ELR (cell line): ENCODE measurements at regions not wholly inside any gene's neighbourhood (a gene's known extent, or its start where the extent isn't known, plus 50 kb on each side); places are given as distances from the start of the nearest gene placed in this dataset.

Experiments used
- DNase-seq: peaks from one replicate; pipeline ENCODE4 v3.0.0-alpha.2; 2015; ENCODE audit warnings: low read depth

DNA sequence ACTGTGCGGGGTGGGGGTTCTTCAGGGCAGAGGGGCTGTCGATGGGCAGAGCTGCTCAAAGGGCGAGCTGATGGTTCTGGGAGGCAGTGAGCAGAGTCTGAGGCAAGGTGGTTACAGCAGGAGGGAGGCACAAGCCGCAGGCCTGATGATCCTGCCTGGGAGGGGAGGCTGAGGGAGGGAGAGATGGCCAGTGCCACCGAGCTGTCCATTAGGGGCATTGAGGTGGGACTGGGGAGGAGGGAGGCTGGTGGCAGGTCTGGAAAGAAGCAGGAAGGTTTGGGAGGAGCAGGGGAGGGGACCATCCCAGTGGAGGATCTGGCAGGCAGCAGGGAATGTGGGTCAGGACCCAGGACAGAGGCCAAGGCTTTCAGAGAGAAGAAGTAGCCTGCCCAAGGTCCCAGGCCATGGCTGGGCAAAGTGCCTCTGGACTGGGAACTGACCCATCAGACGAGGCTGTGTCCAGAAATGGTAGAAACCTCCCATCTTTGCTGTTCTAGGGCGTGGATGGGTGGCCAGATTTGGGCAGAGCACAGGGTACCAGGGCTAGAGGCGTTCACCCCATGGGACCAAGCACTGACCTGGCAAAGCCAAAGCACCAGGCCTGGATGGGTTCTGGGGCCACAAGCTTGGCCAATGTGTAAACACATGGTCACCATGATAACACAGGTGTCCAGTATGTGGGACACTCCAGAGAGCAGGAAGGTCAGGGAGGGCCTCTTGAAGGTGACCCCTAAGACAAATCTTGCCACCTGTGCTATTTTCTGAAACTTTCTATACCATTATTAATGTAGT lies 55.5 kb downstream of the INHBB start:
- no peak for DNase-seq

DNA sequence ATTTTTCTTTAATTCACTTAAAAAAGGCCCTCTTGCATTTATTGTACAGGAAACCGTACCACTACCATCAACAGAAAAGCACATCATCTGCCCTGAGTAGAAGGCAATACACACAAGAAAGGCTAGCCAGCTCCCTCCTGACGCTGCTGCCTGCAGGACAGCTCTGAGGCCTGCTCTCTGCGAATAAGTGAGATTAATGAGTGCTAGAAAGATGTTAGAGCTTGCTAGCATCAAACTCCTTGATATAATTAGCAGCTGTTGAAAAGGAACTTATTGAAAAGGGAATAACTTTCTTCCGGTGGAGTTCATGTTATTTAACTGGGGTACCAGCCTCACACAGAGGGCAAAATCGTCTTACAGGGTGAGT lies 56.1 kb downstream of the INHBB start:
- no peak for DNase-seq

GRCh38 chr2:120402508-120402907 lies 56.6 kb downstream of the INHBB start:
- DNase-seq, result no peak

GRCh38 chr2:120403261-120403660 lies 57.3 kb downstream of the INHBB start:
- DNase-seq, result no peak

DNA sequence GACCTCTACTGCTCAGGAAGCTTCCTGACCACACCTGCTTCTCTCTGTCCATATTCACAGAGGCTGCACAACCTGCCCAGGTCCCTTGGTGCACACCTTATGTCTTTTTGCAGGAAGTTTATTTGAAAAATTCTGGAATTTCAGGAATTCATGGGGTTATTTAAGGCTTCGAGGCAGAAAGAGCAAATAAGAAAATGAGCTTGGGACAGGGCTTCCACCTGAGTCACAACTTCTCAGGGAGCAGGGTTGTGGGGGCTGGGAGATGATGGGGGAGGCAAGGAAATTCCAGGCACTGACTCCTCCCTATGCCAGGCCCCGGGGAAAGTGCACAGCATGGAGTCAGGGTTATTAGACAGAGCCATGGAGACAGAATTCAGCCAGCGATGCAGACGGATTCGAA lies 57.7 kb downstream of the INHBB start:
- peak; percentile 19 for DNase-seq

GRCh38 chr2:120404274-120404673 lies 58.3 kb downstream of the INHBB start:
- DNase-seq, result no peak

DNA sequence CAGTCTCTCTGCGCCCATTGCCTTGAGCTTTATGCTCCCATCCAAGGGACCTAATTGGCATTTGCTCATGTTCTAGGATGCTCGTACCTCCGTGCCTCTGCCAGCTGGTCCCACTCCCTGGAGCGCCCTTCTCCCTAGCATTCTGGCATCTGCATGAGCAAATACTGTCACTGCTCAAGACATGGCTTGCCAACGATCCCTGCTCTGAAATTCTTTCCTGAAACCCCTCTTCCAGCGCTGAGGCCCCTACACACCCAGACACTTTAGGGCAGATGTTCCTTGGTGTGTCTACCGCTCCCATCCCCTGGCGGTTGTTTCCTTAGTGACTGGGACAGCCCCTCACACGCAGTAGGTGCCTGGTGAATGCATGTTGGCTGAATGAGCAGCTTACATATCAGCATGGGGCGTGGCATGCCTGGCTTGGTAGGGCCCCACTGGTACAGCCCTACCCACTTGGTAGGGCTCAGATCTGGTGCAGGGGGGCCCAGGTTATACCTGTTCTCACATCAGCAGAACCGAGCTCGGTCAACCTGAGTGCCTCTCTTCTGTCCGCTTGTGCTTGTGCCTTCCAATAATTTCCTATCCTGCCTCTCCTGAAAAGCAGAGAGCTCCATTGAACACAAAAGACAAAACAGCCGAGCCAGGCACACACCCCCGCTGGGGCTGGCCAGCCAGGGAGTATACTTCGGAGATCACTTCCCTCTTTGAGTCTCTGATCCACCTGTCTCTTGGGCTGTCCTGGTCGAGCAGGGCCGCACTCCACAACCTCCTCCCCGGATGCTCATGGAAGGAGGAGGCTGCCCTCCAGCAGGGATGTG lies 59.2 kb downstream of the INHBB start:
- DNase-seq, result no peak

GRCh38 chr2:120405759-120406099 lies 59.8 kb downstream of the INHBB start:
- no peak for DNase-seq

DNA sequence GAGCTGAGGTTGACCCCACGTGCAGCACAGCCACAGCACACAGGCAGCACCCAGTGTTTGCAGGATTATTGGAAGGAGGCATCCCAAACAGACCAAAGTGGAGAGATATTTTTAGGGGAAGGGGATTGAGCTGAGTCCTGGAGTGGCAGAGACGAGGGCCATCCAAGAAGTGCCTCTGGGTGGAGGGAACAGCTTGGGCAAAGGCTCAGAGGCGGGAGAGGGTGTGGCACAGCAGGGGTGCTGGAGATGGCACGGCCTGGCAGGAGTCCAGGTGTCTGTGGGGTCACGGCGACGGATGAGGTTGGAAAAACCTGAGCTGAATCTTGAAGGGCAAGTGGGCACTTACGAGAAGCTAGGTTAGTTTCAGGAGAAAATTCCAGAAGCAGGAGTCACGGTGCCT lies 60.6 kb downstream of the INHBB start:
- DNase-seq, result no peak

DNA sequence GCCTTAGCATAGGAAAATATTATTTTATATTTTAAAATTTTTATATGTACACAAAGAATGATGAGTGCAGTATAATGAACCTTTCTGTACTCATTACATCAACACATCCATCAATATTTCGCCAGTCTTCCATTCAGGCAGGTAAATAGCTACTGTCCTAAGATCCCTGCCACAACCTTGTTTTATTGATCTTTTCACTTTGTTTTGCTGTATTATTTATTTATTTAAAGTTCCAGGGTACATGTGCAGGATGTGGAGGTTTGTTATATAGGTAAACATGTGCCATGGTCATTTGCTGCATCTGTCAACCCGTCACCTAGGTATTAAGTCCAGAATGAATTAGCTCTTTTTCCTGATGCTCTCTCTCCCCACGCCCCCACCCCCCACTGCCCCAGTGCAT lies 64.6 kb downstream of the INHBB start:
- DNase-seq, result no peak

GRCh38 chr2:120415060-120415459 lies 69.1 kb downstream of the INHBB start:
- DNase-seq, result no peak

DNA sequence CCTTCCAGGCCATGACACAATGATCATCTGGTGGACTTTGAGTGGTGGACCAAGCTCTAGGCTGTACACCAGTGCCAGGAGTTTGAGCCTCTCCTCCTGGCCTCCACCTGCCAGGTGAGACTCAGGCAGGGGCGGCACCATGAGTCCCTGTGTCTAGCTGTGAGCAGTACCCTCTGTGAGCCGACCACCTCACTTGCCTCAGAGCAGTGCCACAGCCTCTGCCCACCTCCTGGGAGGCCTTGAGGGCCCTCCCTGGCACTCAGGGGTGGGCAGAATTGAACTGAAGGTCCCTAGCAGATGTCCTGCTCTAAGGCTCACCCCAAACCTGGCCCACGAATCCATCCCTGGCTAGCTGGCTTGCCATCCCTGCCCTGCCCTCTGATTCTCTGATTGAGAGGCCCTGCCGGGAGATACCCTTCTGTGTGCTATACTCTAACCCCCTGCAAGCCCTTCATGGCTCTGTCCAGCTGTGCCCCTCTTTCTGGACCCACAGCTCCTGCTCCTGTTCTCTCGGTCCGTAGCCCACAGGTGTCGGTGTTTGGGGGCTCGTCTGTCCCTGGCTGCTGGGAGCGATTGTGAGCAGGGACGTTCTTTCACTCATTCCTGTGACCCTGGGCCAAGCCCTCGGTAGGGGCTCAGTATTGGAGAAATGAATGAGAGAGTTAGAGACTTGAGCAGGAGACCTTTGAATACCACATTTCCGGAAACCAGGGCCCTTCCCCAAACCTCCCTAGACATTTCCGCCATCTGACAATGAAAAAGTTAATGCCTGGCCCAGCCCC lies 70.0 kb downstream of the INHBB start:
- DNase-seq, result no peak

- DNase-seq, result no peak
Measured at GRCh38 chr2:120418174-120418787, 72.3 kb downstream of the INHBB start.

GRCh38 chr2:120419073-120419472 lies 73.1 kb downstream of the INHBB start:
- DNase-seq, result no peak

- no peak for DNase-seq
Measured at GRCh38 chr2:120419955-120420354, 74.0 kb downstream of the INHBB start.

DNA sequence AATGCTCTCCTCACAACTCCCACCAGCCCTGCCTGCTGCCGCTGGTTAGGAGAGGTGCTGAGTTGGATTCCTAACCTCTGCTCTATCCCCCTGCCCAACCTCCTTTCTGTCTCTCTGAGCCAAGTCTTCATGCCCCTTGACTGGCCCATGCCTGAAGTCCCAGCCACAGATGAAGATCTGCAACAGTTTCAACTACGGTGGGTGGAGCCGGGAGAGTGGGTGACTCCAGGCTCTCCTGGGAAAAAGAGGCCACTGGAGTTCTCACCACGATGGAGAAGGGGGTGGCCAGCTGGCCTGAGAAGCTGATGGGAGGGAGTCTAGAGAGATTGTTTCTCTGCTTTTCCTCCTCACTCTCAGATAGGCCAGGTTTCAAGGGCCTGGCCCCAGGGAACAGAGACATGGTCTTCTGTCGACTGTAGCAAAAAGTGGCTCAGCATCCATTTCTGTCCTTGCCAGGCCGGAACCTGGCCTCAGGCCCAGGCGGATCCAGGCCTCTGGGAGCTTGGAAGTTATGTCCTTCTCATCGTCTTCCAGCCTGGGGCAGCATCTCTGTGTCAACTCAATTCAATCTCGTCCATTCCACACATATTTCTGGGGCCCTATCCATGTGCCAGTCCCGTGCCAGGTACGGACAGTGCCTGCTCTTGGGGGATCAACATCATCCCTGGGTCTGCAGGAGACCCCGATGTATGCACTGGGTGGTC lies 75.3 kb downstream of the INHBB start:
- no peak for DNase-seq

DNA sequence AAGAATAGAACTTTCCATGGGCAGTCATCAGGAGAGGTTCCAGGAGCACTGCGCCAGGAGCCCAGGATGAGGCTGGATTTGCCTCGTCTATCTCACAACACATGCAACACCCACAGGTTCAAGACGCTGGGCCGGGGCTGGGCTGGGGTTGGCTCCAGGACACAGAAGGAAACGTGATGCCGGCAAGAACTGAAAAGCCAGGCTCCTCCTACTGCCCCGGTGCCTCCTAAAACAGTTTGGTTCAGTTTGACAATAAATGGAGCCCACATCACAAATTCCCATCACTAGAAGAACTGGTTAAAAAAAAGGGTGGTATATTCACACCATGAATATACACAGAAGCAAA lies 75.9 kb downstream of the INHBB start:
- DNase-seq, result no peak

DNA sequence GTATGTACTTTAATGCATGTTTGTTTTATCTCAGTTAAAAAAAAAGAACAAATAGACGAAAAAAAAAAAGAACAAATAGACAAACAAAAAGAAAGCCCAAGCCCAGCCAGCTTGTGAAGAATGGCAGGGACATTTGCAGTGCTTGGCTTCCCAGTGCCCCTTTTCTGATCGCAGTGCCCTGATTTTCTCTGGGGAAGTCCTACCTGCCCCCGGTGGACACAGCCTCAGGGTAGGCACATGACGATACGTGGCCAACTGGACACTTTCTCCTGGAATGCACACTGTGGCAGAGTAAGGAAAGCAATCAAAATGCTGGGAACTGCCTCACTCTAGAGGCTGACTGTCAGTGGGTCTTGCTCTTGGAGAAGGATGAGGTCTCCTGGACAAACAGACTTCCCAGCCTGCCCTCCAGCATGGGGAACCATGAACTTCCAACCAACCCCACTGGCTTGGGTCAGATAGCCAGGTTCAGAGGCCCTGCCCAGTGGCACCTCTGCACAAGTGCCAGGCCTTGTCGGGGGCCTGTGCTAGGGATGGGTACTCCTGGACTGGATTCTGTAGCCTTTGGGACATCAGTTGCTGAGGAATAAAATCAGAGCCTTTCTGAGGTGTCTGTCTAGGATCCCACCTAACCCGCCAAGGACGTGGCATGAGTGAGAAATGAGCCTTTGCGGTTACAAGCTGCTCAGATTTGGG lies 76.7 kb downstream of the INHBB start:
- DNase-seq, result no peak

- DNase-seq, result no peak
Measured at GRCh38 chr2:120423167-120423943, 77.4 kb downstream of the INHBB start.

DNA sequence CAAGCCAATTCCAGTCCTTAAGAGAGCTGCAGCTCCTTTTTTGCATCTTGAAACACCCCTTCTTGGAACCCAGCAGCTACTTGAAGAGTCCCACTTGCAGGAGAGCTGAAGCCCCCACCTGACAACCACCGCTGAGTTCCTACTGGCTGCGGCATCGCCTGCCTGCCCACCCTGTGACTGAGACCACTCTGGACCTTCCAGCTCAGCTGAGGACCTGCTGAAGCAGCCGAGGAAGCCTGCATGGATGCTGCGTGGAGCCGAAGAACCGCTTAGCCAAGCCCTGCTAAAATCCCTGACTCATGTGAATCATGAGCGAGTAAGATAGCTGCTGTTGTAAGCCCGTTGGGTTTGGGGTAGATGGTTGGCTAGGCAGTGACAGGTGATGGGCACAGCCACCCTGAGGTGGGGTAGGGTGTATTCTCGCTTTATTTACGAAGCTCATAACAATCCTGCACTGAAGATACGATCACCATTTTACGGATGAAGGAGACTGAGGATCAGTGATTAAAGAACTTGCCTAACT lies 78.4 kb downstream of the INHBB start:
- DNase-seq, result no peak
